ENCODE measurements at regions not wholly inside any gene's neighbourhood (a gene's known extent, or its start where the extent isn't known, plus 50 kb on each side); places are given as distances from the start of the nearest gene placed in this dataset.

DNA sequence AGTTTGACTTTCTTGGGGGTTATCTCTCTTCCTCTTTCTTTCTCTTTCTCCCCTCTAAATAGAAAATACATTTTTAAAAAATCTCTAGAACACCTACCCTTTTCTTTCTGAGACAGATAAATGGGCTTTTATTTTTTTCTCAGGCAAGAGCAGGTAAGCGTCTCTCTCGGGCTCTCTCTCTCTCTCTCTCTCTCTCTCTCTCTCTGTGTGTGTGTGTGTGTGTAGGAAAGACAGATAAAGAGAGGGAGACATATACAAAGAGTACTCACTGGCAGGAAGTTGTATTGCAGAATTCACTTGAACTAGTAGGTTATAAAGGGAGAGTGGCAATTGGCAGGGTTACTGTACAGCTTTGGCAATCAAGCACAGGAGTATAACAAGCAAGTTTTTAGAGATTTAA is 118.1 kb upstream of the LSAMP start:
- TF ChIP-seq, protein P1, sequence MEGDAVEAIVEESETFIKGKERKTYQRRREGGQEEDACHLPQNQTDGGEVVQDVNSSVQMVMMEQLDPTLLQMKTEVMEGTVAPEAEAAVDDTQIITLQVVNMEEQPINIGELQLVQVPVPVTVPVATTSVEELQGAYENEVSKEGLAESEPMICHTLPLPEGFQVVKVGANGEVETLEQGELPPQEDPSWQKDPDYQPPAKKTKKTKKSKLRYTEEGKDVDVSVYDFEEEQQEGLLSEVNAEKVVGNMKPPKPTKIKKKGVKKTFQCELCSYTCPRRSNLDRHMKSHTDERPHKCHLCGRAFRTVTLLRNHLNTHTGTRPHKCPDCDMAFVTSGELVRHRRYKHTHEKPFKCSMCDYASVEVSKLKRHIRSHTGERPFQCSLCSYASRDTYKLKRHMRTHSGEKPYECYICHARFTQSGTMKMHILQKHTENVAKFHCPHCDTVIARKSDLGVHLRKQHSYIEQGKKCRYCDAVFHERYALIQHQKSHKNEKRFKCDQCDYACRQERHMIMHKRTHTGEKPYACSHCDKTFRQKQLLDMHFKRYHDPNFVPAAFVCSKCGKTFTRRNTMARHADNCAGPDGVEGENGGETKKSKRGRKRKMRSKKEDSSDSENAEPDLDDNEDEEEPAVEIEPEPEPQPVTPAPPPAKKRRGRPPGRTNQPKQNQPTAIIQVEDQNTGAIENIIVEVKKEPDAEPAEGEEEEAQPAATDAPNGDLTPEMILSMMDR (IDR thresholded peaks at IDR 0.05; ENCODE audit: control extremely low read depth, extremely low read depth): no peak
- 39 to 65% methylated on average over 2 of the region's 2 CpGs for WGBS, 2 donors
- DNase-seq (peak in 1 of 3 donors; percentile 12), ATAC-seq (ENCODE audit: insufficient read depth, low FRiP score) (no peak)
- Histone ChIP-seq H3K9ac (ENCODE audit: insufficient read depth in 1 of 2, low read length in 2 of 2) (no peak overlapping the region), H3K27ac (ENCODE audit: low read depth in 1 of 2, low read length in 1 of 2) (no peak overlapping the region), H3K4me1 (ENCODE audit: control insufficient read depth in 5 of 5, insufficient read depth in 5 of 5, low read length in 5 of 5) (peaks cover 0 to 8% (median 0%) of the 10 kb centered on the region in 5 donors), H3K36me3 (ENCODE audit: control insufficient read depth in 4 of 4, insufficient read depth in 4 of 4, low read length in 4 of 4) (no peaks in the 10 kb centered on the region), H3K27me3 (ENCODE audit: control insufficient read depth in 3 of 3, insufficient read depth in 3 of 3, low read length in 2 of 3) (no peaks in the 10 kb centered on the region), H3K4me3 (no peak overlapping the region), H3K9me3 (ENCODE audit: control insufficient read depth in 4 of 4, insufficient read depth in 3 of 4, low read length in 3 of 4) (no peaks in the 10 kb centered on the region)

DNA sequence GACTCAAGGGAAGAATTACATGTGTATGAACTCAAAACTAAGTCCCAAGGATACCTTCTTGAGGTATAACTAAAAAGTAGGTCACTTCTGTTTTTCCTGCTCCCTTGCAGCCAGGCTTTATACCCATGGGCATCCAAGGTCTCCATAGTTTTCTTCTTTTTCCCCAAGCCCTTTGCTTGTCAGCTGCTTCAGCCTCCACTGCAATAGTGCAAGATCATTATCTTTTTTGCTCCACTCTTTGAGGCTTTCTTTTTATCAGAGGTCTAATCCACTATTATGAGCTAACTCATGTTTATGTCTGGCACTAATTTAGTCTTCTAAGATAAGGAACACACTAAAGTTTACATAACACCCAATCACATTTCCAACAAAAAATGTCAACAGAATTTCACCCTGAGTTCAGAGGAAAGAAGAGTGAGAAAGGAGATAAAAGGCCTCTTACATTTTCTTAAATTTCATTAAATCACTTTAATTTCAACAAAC is 121.2 kb upstream of the LSAMP start:
- ATAC-seq (ENCODE audit: insufficient read depth, low FRiP score) (no peak), DNase-seq (peak in 2 of 3 donors; percentile 13 to 14)
- Histone ChIP-seq H3K4me1 (ENCODE audit: control insufficient read depth in 5 of 5, insufficient read depth in 5 of 5, low read length in 5 of 5) (peaks cover 0 to 8% (median 0%) of the 10 kb centered on the region in 5 donors), H3K9me3 (ENCODE audit: control insufficient read depth in 4 of 4, insufficient read depth in 3 of 4, low read length in 3 of 4) (no peaks in the 10 kb centered on the region), H3K27ac (ENCODE audit: low read depth in 1 of 2, low read length in 1 of 2) (no peak overlapping the region), H3K36me3 (ENCODE audit: control insufficient read depth in 4 of 4, insufficient read depth in 4 of 4, low read length in 4 of 4) (no peaks in the 10 kb centered on the region), H3K4me3 (no peak overlapping the region), H3K9ac (ENCODE audit: insufficient read depth in 1 of 2, low read length in 2 of 2) (no peak overlapping the region), H3K27me3 (ENCODE audit: control insufficient read depth in 3 of 3, insufficient read depth in 3 of 3, low read length in 2 of 3) (no peaks in the 10 kb centered on the region)
- TF ChIP-seq, protein P1 (IDR thresholded peaks at IDR 0.05; ENCODE audit: control extremely low read depth, extremely low read depth): no peak

DNA sequence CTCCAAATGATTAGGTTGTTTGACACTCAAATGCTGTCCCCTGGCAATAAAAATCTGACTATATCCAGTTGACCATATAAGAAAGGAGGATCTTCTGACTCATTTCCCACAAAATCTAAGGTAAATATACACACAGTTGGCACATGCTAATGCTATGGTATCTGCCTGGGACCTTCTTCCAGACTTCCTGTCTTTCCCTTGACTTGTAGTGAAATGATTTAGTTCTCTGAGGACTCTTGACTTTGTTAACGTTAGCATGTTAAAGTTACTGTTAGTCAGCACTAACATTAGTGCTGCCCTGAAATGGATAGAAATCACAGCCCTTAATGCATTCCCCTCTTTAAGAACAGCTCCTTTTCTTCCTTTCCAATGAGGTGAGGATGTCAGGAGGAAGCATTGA is 124.3 kb upstream of the LSAMP start:
- Histone ChIP-seq H3K4me3 (no peak overlapping the region), H3K4me1 (ENCODE audit: control insufficient read depth in 5 of 5, insufficient read depth in 5 of 5, low read length in 5 of 5) (peaks cover 0 to 8% (median 0%) of the 10 kb centered on the region in 5 donors), H3K9ac (ENCODE audit: insufficient read depth in 1 of 2, low read length in 2 of 2) (no peak overlapping the region), H3K27me3 (ENCODE audit: control insufficient read depth in 3 of 3, insufficient read depth in 3 of 3, low read length in 2 of 3) (no peaks in the 10 kb centered on the region), H3K36me3 (ENCODE audit: control insufficient read depth in 4 of 4, insufficient read depth in 4 of 4, low read length in 4 of 4) (no peaks in the 10 kb centered on the region), H3K9me3 (ENCODE audit: control insufficient read depth in 4 of 4, insufficient read depth in 3 of 4, low read length in 3 of 4) (peaks cover 0 to 2% (median 0%) of the 10 kb centered on the region in 4 donors), H3K27ac (ENCODE audit: low read depth in 1 of 2, low read length in 1 of 2) (no peak overlapping the region)
- 12 to 29% methylated on average over 1 of the region's 1 CpG for WGBS, 2 donors
- DNase-seq (no peak), ATAC-seq (ENCODE audit: insufficient read depth, low FRiP score) (no peak)
- TF ChIP-seq, protein P1 (IDR thresholded peaks at IDR 0.05; ENCODE audit: control extremely low read depth, extremely low read depth): no peak

DNA sequence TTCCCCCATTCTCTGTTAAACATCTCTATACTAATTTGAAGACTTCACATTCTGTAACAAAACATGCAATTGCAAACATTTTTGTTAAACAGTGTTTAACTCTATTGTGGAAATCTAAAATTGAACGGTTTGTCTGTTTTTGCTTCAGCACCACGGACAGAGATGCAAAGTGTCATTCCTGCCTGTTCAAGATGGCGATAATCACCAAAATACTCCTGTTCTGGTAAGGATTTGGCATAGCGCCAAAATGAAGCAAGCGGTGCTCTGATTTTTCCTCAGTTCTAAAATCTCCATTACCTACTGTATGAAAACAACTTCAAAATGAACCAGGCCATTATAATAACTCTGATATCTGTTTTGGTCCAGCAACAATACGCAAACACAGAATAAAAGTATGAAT is 129.7 kb upstream of the TUSC7 start:
- Histone ChIP-seq H3K27ac (ENCODE audit: low read depth in 1 of 2, low read length in 1 of 2) (no peak overlapping the region), H3K9ac (ENCODE audit: insufficient read depth in 1 of 2, low read length in 2 of 2) (no peak overlapping the region), H3K27me3 (ENCODE audit: control insufficient read depth in 3 of 3, insufficient read depth in 3 of 3, low read length in 2 of 3) (no peaks in the 10 kb centered on the region), H3K36me3 (ENCODE audit: control insufficient read depth in 4 of 4, insufficient read depth in 4 of 4, low read length in 4 of 4) (no peaks in the 10 kb centered on the region), H3K4me3 (no peak overlapping the region), H3K9me3 (ENCODE audit: control insufficient read depth in 4 of 4, insufficient read depth in 3 of 4, low read length in 3 of 4) (peaks cover 0 to 3% (median 0%) of the 10 kb centered on the region in 4 donors), H3K4me1 (ENCODE audit: control insufficient read depth in 5 of 5, insufficient read depth in 5 of 5, low read length in 5 of 5) (no peaks in the 10 kb centered on the region)
- 16 to 24% methylated on average over 6 of the region's 6 CpGs for WGBS, 2 donors
- ATAC-seq (ENCODE audit: insufficient read depth, low FRiP score): no peak
- peak in 2 of 3 donors; percentile 51 to 58 for DNase-seq
- TF ChIP-seq, protein P1 (IDR thresholded peaks at IDR 0.05; ENCODE audit: control extremely low read depth, extremely low read depth): no peak

Data from lung (tissue), 11 donors.